GM21367 (cell line): ENCODE measurements at regions not wholly inside any gene's neighbourhood (a gene's known extent, or its start where the extent isn't known, plus 50 kb on each side); places are given as distances from the start of the nearest gene placed in this dataset.

Experiments used
- ATAC-seq: cut with Tn5 transposase; IDR thresholded peaks from one replicate; pipeline ENCODE4 v1.9.1; 2021; ENCODE audit not compliant: unreplicated experiment

GRCh38 chr6:169902070-169902469 is 150.6 kb downstream of the ERMARD start:
- no peak for ATAC-seq

DNA sequence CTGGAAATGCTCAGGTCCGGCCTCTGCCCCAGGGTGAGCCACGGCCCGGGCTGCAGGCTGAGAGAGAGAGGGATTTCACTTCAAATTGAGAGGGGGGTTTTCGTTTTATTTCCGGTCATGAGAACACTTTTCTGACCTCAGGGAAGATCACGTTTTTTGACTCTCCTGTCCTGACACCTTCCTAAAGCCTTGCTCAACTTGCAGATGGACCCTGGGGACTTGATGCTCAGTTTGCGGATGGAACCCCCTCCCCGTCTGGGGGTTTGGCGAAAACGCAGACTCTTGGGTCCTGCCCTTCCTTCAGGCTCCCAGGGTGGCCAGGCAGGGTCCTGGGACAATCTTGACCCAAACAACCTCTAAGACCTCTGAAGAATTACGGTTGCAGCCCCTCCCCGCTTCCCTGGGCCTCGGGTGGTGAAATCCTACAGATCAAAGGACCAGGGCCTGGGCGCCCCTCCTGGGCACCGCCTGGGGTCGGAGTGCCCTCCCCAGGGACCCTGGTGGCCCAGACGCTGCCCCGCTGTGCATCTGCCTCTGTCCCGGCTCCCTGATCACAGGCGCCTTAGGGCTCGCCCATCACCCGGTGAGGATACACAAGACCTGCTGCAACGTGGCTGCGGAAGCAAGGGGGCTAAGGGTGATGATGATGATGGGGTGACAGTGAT is 148.2 kb downstream of the ERMARD start:
- no peak for ATAC-seq

DNA sequence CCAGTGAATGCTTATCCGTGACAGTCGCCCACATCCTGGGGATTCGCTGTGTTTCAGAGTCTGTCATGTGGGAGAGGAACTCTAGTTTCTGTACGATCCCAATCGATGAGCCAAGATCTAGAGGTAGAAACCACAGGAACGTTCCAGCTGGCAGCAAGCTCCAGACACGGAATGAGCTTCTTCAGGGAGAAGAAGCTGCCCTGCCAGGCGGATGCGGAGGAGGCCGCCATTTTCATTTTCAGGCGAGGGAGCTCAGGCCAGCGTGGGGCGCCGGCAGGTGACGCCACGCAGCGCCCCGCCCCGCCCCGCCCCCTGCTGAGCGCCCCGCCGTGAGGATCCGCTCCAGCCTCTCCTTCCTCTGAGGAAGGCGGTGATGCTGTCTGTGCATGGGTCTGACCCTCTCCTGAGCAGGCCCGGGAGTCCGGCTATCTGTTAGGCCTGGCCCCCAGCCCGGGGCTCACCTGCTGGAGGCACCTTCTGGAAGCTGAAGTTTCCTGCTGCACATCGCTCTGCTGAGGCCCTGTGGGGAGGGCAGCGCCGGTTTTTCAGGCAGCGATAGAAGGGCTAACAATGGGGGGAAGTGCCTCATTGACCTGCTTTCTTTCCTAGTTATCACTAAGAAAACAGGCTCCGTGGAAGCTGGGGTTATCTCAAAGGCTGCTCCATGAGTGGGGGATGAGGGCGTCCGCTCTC is 147.5 kb downstream of the ERMARD start:
- no peak for ATAC-seq

DNA sequence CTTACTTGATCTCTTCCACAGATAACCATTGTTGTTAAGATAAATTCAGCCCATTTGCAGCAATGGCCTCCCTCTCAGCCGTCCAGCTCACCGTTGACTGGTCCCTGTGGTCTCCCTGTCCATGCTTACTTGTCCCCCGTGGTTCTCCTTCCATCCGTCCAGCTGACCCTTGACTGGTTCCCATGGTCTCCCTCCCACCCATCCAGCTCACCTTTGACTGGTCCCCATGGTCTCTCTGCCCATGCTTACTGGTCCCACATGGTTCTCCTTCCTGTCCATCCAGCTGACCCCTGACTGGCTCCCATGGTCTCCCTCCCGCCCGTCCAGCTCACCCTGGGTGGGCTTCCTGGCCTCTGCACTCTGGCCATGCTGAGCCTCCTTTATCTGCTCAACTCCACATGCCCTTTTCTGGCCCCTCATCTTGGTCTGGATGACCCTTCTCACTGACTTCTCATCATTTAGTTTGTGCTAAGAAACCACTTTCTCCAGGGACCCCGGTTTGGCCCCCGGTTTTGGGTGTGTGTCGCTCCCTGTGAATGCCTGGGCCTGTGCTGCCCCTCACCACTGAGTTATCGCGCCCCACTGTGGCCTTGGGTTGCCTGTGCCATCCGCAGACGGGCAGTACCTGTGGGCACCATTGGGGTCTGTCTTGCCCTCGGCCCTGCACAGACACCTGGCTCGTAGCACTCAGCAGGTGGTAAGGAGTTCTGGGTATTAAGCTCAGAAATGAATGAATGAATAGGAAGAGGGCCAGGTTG is 146.4 kb downstream of the ERMARD start:
- no peak for ATAC-seq

DNA sequence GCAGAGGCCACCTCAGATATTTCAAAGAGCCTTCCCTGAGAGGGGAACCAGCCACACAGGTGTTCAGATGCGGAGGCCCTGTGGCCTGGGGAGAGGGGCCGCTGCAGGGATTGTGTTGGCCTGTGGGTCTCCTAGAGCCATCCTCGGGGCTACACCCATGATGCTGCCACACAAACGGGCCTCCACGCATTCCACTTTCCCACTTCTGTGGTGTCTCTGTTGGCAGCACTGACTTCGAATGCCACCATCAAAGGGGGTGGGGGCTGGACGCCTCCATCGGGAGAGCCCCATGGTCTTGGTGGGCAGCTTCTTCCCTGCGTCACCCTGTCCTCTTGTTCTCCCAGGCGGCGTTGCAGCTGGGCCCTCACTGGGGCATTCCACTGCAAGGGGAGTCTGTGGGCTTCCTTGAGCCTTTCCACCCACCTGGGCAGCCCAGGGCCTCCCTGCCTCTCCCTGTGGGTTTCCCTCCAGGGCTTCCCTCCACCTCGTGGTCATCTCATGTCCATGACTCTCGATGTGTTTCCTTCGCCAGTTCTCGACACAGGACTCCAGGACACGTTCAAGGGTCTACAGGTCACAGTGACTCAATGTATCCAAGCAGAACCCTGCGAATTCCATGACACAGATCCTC is 145.5 kb downstream of the ERMARD start:
- ATAC-seq: no peak

DNA sequence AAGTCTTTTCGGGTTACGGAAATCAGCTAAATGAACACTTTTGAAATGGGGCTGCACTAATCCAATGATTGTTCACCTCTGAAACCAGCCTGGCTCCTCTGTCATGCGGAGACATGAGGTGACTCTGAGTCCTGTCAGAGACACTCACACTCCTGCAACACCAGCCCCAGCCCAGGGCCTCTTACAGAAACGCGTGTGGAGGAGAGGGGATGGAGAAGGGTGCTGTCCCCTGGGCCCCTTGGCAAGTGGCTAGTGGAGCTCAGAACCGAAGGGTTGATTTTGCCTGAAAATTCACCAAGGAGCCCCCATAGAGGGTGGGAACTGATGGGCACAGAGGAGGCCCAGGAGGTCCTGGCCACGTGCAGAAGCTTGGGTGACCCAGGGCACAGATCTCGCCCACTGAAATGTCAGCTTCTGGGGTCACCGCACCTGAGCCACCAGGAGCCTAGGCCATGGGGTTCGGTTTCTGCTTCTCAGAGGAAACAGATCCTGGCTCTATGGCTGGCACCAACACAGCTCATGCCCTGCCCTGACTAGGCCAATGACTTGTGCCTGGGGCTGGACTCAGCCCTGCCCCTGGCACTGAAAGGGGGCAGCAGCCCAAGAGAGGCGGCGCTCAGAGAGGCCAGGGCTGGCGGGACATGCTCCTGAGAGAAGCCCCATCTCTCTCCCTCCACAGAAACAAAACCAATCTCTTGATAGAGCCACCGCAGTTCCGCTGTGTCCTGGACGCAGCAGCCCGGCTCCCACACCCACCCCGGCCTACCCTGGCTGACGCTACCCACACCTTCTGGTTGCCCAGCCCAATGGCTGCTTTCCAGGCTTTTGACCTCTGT is 144.7 kb downstream of the ERMARD start:
- ATAC-seq: no peak

GRCh38 chr6:169895000-169895759 is 143.8 kb downstream of the ERMARD start:
- no peak for ATAC-seq

- no peak for ATAC-seq
Observed at GRCh38 chr6:169894377-169894960, 143.0 kb downstream of the ERMARD start.

GRCh38 chr6:169893624-169894023 is 142.2 kb downstream of the ERMARD start:
- no peak for ATAC-seq

- no peak for ATAC-seq
Observed at GRCh38 chr6:169891846-169892245, 140.4 kb downstream of the ERMARD start.

DNA sequence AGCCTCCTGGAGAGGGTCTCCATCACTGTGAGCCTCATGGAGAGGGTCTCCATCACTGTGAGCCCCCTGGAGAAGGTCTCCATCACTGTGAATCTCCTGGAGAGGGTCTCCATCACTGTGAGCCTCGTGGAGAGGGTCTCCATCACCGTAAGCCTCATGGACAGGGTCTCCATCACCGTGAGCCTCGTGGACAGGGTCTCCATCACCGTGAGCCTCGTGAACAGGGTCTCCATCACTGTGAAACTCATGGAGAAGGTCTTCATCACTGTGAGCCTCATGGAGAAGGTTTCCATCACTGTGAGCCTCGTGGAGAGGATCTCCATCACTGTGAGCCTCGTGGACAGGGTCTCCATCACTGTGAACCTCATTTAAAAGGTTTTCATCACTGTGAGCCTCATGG is 140.0 kb downstream of the ERMARD start:
- ATAC-seq: no peak

DNA sequence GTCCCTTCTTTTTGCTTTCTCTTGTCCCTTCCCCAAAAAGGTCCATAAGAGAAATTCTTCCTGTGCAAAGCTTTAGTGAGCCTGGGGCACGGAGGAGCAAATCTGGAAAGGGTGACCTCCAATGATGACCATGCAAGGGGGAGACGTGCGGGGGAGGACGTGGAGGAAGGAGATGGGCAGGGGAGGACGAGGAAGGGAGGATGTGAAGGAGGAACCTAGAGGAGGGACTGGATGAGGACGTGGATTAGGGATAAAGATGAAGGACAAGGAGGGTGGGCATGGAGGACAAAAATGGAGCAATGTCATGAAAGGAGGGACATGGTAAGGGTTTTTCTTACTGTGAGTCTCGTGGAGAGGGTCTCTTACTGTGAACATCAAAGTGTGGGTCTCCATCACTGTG is 139.5 kb downstream of the ERMARD start:
- no peak for ATAC-seq

DNA sequence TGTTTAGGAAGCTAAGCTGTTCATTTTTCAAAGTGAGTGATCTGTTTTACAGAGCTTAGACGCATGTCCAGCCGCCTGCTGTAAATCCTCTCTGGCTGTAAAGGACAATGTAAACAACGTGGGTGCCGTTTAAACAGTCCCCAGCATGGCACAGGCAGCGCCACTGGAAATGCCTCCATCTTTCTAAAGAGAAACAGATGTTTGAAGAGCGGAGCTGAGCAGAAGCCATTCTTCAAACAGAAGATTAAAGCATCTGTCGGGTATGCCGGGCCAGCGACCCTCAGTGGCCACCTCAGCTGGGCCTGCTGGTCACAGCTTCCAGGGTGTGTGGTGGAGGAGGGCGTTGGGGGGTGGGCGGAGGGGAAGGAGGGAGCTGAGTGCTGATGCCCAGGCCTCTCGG is 138.6 kb downstream of the ERMARD start:
- ATAC-seq: no peak

GRCh38 chr6:169887529-169888140 is 136.2 kb downstream of the ERMARD start:
- no peak for ATAC-seq

DNA sequence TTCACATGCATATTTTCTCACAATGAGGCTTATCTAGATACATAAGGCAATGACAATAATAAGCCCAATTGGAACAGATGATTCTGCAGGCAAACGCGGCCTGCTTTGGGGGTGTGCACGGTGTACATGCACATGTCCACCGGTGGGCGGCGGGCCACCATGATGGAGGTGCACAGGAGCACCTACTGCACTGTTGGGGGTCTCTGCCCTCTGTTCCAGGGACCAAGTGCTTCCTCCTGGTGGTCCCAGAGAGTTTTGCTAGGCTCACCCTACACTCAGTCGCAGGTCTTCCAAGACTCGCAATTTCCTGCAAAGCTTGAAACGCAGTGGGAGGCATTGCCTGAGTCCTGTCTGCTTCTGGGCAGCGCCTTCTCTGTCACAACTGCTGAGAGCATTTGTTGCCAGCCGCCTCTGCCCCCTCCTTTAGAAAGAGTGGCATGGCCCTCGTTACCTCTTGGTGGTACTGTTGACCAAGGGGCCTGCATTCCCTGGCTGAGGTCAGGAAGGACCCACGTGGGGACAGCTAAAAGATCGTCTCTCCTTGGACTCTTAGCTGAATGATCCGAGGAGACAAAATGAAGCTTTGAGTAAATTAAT is 135.3 kb downstream of the ERMARD start:
- ATAC-seq: no peak

GRCh38 chr6:169885831-169886230 is 134.4 kb downstream of the ERMARD start:
- ATAC-seq: no peak

DNA sequence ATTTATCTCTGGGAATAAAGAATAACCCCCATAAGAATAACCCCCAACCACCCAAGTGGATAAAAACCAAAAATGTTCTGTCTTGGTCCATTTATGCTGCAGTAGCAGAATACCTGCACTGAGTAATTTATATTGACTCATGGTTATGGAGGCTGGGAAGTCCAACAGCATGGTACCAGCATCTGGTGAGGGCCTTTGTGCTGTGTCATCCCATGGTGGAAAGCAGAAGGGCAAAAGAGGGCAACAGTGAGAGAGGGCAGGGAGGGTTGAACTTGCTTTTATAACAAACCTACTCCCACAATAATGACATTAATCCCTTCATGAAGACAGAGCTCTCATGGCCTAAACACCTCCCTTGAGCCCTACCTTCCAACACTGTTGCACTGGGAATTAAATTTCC is 133.7 kb downstream of the ERMARD start:
- no peak for ATAC-seq

GRCh38 chr6:169884158-169884557 is 132.7 kb downstream of the ERMARD start:
- ATAC-seq: no peak

- no peak for ATAC-seq
Observed at GRCh38 chr6:169883316-169883715, 131.9 kb downstream of the ERMARD start.
